ENCODE measurements at regions not wholly inside any gene's neighbourhood (a gene's known extent, or its start where the extent isn't known, plus 50 kb on each side); places are given as distances from the start of the nearest gene placed in this dataset.

DNA sequence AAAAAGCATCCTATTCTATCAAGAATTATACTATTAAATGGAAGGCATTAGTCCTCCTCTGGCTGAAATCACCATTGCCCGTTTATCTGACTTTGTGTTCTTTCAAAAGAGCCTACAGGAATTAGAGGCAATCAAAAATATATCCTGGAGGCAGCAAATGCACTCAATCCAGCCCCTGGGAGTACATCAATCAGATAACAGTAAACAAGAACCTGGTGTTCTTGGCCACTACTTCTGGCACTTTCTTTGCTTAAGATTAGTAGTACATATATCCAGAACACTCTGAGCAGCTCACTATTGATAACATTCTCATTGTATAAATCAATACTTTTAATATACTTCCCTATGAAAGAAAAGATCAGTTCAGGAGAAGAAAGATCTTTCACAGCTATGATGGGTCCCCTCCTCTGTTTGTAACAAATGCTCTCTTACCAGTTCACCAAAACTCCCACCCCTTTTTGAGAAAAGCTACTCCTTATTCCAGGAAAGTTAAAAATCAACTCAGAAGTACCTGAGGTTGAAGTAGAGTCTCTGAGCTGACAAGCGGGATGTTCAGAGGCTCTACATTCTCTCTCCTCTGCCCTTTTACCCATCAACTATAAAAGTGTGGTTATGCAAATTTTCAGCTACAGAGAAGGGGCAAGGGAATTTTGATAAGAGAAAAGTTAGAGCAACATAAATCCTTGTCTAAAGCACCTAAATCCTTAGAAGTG lies 176.0 kb downstream of the COX18 start:
- TF ChIP-seq, protein P1, sequence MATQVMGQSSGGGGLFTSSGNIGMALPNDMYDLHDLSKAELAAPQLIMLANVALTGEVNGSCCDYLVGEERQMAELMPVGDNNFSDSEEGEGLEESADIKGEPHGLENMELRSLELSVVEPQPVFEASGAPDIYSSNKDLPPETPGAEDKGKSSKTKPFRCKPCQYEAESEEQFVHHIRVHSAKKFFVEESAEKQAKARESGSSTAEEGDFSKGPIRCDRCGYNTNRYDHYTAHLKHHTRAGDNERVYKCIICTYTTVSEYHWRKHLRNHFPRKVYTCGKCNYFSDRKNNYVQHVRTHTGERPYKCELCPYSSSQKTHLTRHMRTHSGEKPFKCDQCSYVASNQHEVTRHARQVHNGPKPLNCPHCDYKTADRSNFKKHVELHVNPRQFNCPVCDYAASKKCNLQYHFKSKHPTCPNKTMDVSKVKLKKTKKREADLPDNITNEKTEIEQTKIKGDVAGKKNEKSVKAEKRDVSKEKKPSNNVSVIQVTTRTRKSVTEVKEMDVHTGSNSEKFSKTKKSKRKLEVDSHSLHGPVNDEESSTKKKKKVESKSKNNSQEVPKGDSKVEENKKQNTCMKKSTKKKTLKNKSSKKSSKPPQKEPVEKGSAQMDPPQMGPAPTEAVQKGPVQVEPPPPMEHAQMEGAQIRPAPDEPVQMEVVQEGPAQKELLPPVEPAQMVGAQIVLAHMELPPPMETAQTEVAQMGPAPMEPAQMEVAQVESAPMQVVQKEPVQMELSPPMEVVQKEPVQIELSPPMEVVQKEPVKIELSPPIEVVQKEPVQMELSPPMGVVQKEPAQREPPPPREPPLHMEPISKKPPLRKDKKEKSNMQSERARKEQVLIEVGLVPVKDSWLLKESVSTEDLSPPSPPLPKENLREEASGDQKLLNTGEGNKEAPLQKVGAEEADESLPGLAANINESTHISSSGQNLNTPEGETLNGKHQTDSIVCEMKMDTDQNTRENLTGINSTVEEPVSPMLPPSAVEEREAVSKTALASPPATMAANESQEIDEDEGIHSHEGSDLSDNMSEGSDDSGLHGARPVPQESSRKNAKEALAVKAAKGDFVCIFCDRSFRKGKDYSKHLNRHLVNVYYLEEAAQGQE (IDR thresholded peaks at IDR 0.05; ENCODE audit: low read depth): no peak
- no peak for TF ChIP-seq JUND (IDR thresholded peaks at IDR 0.05)
- TF ChIP-seq POLR2AphosphoS5 (IDR thresholded peaks at IDR 0.05; ENCODE audit: low read depth, low read length): no peak
- no peak for TF ChIP-seq TCF7L2 (IDR thresholded peaks at IDR 0.05; ENCODE audit: borderline replicate concordance, extremely low read depth, insufficient read depth, insufficient read length)
- TF ChIP-seq EZH2phosphoT487 (IDR thresholded peaks at IDR 0.05; ENCODE audit: borderline replicate concordance): no peak
- TF ChIP-seq SRF (IDR thresholded peaks at IDR 0.05; ENCODE audit: low read depth): no peak
- ChIA-PET RAD21 (ENCODE audit: low non-redundant PET in 1 of 2, low total read pairs in 2 of 2, uncharacterized antibody in 2 of 2, unreplicated experiment in 2 of 2) (interaction anchor here in 1 of 2 experiments (0.6 kb wide), 1 partner anchor 389 kb away, joined by 3 read pairs; no protein-coding TSS in a partner anchor), CTCF (no interaction called here), POLR2A (no interaction called here)
- no peaks in the 10 kb centered on the region for H4K20me1 ChIP-seq (ENCODE audit: insufficient read depth)
- DNase-seq (ENCODE audit: low read depth, low spot score) (no peak), ATAC-seq (no peak)
- no TSS peak for BruUV-seq (replicated peaks)
- no peak overlapping the region for H3K9ac ChIP-seq (ENCODE audit: low read length)
- no peak overlapping the region for H3K4me3 ChIP-seq (replicated peaks in 1 of 2; ENCODE audit: low read depth in 1 of 2, low read length in 2 of 2)
- no peak overlapping the region for H2AFZ ChIP-seq (ENCODE audit: low read depth, low read length, poor library complexity, severe bottlenecking)
- intact Hi-C loops (cut with micrococcal nuclease): no loop called here
- H3K79me2 ChIP-seq (ENCODE audit: insufficient read depth, low read length): no peaks in the 10 kb centered on the region
- H3K9me3 ChIP-seq (ENCODE audit: control insufficient read depth in 1 of 2, insufficient read depth in 1 of 2, low read depth in 1 of 2, low read length in 2 of 2): no peaks in the 10 kb centered on the region
- H3K4me2 ChIP-seq (ENCODE audit: low read length): no peak overlapping the region
- H3K27ac ChIP-seq (ENCODE audit: low read depth, low read length): no peak overlapping the region
- 0 out of 2 replicates have a peak, but pooled peaks cover 10% of the 10 kb centered on the region for H3K27me3 ChIP-seq (ENCODE audit: insufficient read depth, low read length)
- H3K9me2 ChIP-seq (ENCODE audit: insufficient read depth): no peaks in the 10 kb centered on the region
- no peaks in the 10 kb centered on the region for H3K36me3 ChIP-seq (ENCODE audit: control insufficient read depth in 1 of 2, insufficient read depth in 2 of 2, low read length in 2 of 2)
- H3K4me1 ChIP-seq (ENCODE audit: control insufficient read depth in 1 of 2, insufficient read depth in 2 of 2, low read length in 2 of 2): no peaks in the 10 kb centered on the region

All from HCT116 (cell line).